Activated T-helper 2 cell treated with anti-CD3 and anti-CD28 coated beads, Interferon-gamma antibody, Interleukin-2, Interleukin-4, amounts not matched to agents 10 μg/mL and 5 μg/mL and 100 μg/mL, durations not matched to agents 14 hours and 24 hours and 36 hours (primary cell): ENCODE measurements at regions not wholly inside any gene's neighbourhood (a gene's known extent, or its start where the extent isn't known, plus 50 kb on each side); places are given as distances from the start of the nearest gene placed in this dataset.

ENCODE experiments used
- DNase-seq: peaks from one replicate; pipeline ENCODE4 v3.0.0; 2021; ENCODE audit warnings: low spot score
- H3K27ac Mint-ChIP-seq: one replicate; pipeline ENCODE4 v1.8.0; 2021; ENCODE audit warnings: mixed read lengths
- H3K27me3 Mint-ChIP-seq: one replicate; pipeline ENCODE4 v1.8.0; 2021; ENCODE audit warnings: low read depth, mixed read lengths
- H3K36me3 Mint-ChIP-seq: one replicate; pipeline ENCODE4 v1.8.0; 2021; ENCODE audit warnings: low read depth, mixed read lengths
- H3K4me1 Mint-ChIP-seq: one replicate; pipeline ENCODE4 v1.8.0; 2021; ENCODE audit warnings: low read depth, mixed read lengths
- H3K4me3 Mint-ChIP-seq: one replicate; pipeline ENCODE4 v1.8.0; 2021; ENCODE audit warnings: low read depth, mild to moderate bottlenecking, moderate library complexity, mixed read lengths
- H3K9me3 Mint-ChIP-seq: one replicate; pipeline ENCODE4 v1.8.0; 2021; ENCODE audit warnings: mixed read lengths
- intact Hi-C: fragments of 100-400 bp; cut with micrococcal nuclease; formaldehyde crosslinking; loops from one replicate; pipeline ENCODE4 v1.15.1; 2023

- Mint-ChIP-seq H3K27ac (no peak overlapping the region), H3K36me3 (no peaks in the 10 kb centered on the region), H3K4me3 (no peak overlapping the region), H3K4me1 (no peaks in the 10 kb centered on the region), H3K9me3 (no peaks in the 10 kb centered on the region), H3K27me3 (peaks cover 10% of the 10 kb centered on the region)
- intact Hi-C loops: no loop called here
- no peak for DNase-seq
Measured at GRCh38 chr18:24584813-24585212, 124.4 kb downstream of the HRH4 start.

DNA sequence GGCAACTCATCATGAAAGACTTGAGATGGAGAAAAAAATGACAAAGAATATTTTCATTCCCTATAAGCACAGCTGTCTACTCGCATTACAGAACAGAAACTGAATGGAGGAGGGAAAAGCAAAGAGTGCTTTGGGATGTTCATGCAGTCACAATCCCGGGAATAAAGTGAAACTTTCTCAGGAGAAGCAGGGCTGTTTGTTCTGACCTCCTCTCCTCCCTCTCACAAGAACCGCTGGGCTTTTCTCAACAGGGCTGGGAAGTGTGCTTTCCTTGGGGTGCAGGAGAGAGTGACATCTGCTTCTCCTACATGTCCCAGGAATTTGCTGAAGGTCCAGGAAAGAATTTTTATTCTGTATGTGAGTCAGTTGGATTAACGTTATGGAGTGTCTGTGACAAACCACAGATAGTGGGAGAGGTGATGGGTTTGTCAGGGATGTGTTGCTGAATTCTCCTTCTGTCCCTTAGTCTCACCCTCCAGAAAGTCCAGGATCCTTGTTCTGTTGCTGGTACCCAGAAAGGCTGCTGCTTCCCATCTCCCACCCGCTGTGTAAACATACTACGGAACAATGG lies 125.6 kb downstream of the HRH4 start:
- no peak overlapping the region for H3K4me3 Mint-ChIP-seq
- H3K27me3 Mint-ChIP-seq: peaks cover 10% of the 10 kb centered on the region
- no peak for DNase-seq

DNA sequence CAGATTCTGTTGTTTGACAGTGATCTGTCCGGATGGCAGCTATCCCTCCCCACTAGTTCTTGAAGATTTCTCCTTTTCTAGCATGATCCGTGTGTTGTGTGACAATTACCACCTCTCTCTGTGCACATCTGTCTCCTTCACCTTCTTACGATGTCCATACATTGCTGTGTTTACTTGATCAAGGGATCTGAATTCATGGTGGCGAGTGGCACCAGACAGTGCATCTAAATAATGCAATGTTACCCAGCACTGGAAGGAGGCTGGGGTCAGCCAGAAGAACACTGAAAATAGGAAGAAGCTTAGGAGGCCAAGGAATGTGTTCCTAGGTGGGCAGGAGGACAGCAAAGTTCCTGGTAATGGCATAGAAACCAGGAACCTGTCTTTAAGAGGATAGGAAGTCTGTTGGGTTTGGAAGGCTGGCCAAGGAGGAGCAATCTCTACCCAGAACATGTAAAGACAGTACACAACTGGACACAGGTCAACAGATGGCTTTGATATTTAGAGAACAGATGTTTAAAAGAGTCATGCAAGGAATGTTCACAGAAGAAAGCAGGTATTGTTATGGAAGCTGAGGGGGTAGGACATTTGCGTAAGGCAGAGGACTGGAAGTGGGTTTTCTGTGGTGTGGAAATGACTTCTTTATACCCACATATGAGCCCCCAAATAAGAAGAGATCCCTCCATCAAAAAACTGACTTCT lies 126.4 kb downstream of the HRH4 start:
- intact Hi-C loops: no loop called here
- no peak overlapping the region for H3K4me3 Mint-ChIP-seq
- no peaks in the 10 kb centered on the region for H3K36me3 Mint-ChIP-seq
- no peaks in the 10 kb centered on the region for H3K4me1 Mint-ChIP-seq
- H3K27ac Mint-ChIP-seq: no peak overlapping the region
- no peaks in the 10 kb centered on the region for H3K9me3 Mint-ChIP-seq
- no peak for DNase-seq
- peaks cover 10% of the 10 kb centered on the region for H3K27me3 Mint-ChIP-seq

More for the DNA sequence above, 125.6 kb downstream of the HRH4 start:
- Mint-ChIP-seq H3K36me3 (no peaks in the 10 kb centered on the region), H3K4me1 (no peaks in the 10 kb centered on the region), H3K27ac (no peak overlapping the region), H3K9me3 (no peaks in the 10 kb centered on the region)
- intact Hi-C loops: no loop called here

- no peak overlapping the region for H3K27ac Mint-ChIP-seq
- peaks cover 10% of the 10 kb centered on the region for H3K27me3 Mint-ChIP-seq
- no peaks in the 10 kb centered on the region for H3K36me3 Mint-ChIP-seq
- intact Hi-C loops: no loop called here
- H3K4me1 Mint-ChIP-seq: no peaks in the 10 kb centered on the region
- no peak for DNase-seq
- H3K4me3 Mint-ChIP-seq: no peak overlapping the region
- H3K9me3 Mint-ChIP-seq: no peaks in the 10 kb centered on the region
Measured at GRCh38 chr18:24588440-24588839, 128.0 kb downstream of the HRH4 start.

DNA sequence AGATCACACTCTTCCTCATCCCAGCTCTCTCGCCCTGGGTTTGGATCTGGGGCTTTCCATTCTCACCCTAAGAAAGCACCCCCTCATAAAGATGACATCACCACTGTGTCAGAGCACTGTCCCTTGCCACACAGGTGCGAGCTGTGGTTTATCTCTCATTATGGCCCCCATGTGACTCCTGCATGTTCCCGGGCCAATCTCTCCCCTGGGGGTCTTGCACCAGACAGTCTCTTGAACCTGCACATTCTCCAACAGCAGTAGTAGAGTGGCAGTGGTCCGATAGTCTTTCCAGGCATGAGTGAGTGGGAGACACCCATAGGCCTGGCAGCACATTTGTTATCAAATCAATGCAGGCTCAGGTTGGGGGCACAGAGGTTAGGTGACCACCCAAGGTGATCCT lies 130.5 kb downstream of the HRH4 start:
- Mint-ChIP-seq H3K27ac (no peak overlapping the region), H3K36me3 (no peaks in the 10 kb centered on the region), H3K9me3 (no peaks in the 10 kb centered on the region), H3K4me1 (no peaks in the 10 kb centered on the region), H3K4me3 (no peak overlapping the region), H3K27me3 (peaks cover 3% of the 10 kb centered on the region)
- DNase-seq: no peak
- intact Hi-C loops: no loop called here

- DNase-seq: no peak
- peaks cover 5% of the 10 kb centered on the region for H3K27me3 Mint-ChIP-seq
- no peaks in the 10 kb centered on the region for H3K9me3 Mint-ChIP-seq
- no peak overlapping the region for H3K27ac Mint-ChIP-seq
- no peak overlapping the region for H3K4me3 Mint-ChIP-seq
- no peaks in the 10 kb centered on the region for H3K36me3 Mint-ChIP-seq
- intact Hi-C loops: no loop called here
- H3K4me1 Mint-ChIP-seq: no peaks in the 10 kb centered on the region
Measured at GRCh38 chr18:24593401-24593800, 133.0 kb downstream of the HRH4 start.

- H3K27me3 Mint-ChIP-seq: peaks cover 9% of the 10 kb centered on the region
- intact Hi-C loops: no loop called here
Measured at GRCh38 chr18:24593886-24594285, 133.4 kb downstream of the HRH4 start.

GRCh38 chr18:24595561-24596031 lies 135.2 kb downstream of the HRH4 start:
- H3K36me3 Mint-ChIP-seq: no peaks in the 10 kb centered on the region
- H3K4me3 Mint-ChIP-seq: no peak overlapping the region
- intact Hi-C loops: no loop called here
- no peaks in the 10 kb centered on the region for H3K4me1 Mint-ChIP-seq
- DNase-seq: no peak
- peaks cover 9% of the 10 kb centered on the region for H3K27me3 Mint-ChIP-seq
- H3K9me3 Mint-ChIP-seq: no peaks in the 10 kb centered on the region
- H3K27ac Mint-ChIP-seq: no peak overlapping the region

More at GRCh38 chr18:24593886-24594285, 133.4 kb downstream of the HRH4 start:
- Mint-ChIP-seq H3K4me3 (no peak overlapping the region), H3K27ac (no peak overlapping the region), H3K36me3 (no peaks in the 10 kb centered on the region), H3K4me1 (no peaks in the 10 kb centered on the region), H3K9me3 (no peaks in the 10 kb centered on the region)
- DNase-seq: no peak

GRCh38 chr18:24600076-24600654 lies 139.7 kb downstream of the HRH4 start:
- Mint-ChIP-seq H3K27ac (no peak overlapping the region), H3K4me1 (no peaks in the 10 kb centered on the region), H3K36me3 (no peaks in the 10 kb centered on the region), H3K27me3 (peaks cover 14% of the 10 kb centered on the region), H3K9me3 (no peaks in the 10 kb centered on the region), H3K4me3 (no peak overlapping the region)
- intact Hi-C loops: loop anchor here (1.0 to 10.0 kb wide), 2 partner anchors 75 to 126 kb away; no protein-coding TSS in a partner anchor
- no peak for DNase-seq

GRCh38 chr18:24601585-24601984 lies 141.1 kb downstream of the HRH4 start:
- Mint-ChIP-seq H3K9me3 (no peaks in the 10 kb centered on the region), H3K27ac (no peak overlapping the region), H3K36me3 (no peaks in the 10 kb centered on the region), H3K27me3 (peaks cover 14% of the 10 kb centered on the region), H3K4me1 (no peaks in the 10 kb centered on the region), H3K4me3 (no peak overlapping the region)
- intact Hi-C loops: loop anchor here (10.0 kb wide), 1 partner anchor 73 kb away; no protein-coding TSS in a partner anchor
- no peak for DNase-seq

DNA sequence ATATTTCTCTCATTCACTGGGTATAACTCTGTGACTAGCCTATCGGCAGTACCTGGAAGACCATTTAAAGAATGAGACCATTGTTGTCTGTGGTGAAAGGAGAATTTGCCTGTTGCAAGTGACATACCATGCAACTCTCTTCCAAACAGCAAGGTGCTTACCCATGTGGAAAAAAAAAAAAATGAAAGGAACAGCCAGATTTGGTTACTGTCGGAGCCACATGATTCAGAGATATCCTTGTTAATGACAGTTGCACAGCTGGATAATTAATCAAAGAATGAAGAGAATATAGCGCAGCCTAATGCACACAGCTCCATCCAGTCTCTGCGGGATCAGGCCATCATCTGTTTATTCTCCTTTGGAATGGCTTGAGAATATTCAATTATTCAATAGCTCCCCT lies 141.8 kb downstream of the HRH4 start:
- no peaks in the 10 kb centered on the region for H3K9me3 Mint-ChIP-seq
- intact Hi-C loops: loop anchor here (10.0 kb wide), 1 partner anchor 73 kb away; no protein-coding TSS in a partner anchor
- no peak overlapping the region for H3K4me3 Mint-ChIP-seq
- H3K36me3 Mint-ChIP-seq: no peaks in the 10 kb centered on the region
- peaks cover 14% of the 10 kb centered on the region for H3K27me3 Mint-ChIP-seq
- no peak overlapping the region for H3K27ac Mint-ChIP-seq
- DNase-seq: no peak
- no peaks in the 10 kb centered on the region for H3K4me1 Mint-ChIP-seq

DNA sequence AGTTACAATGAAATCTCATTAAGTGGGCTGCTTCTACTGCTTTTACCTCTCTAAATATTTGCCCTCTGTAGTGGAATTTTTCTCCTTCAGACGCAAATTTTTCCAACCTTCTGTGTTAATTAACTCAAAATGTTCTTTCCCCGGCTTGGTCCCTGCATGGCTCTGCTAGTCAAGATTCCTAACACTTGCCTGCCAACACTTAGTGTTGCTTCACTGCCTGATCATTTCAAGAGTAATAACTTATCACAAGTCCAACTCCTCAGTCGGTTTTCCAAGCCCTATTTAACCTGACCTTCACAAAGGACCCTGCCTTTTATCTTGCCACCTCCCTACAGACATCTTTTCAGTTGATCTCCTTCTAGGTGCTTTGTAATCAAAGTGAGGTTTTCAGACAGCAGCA lies 142.7 kb downstream of the HRH4 start:
- peaks cover 12% of the 10 kb centered on the region for H3K27me3 Mint-ChIP-seq
- H3K4me1 Mint-ChIP-seq: no peaks in the 10 kb centered on the region
- intact Hi-C loops: loop anchor here (10.0 kb wide), 1 partner anchor 72 kb away; no protein-coding TSS in a partner anchor
- H3K27ac Mint-ChIP-seq: no peak overlapping the region
- H3K4me3 Mint-ChIP-seq: no peak overlapping the region
- no peaks in the 10 kb centered on the region for H3K9me3 Mint-ChIP-seq
- H3K36me3 Mint-ChIP-seq: no peaks in the 10 kb centered on the region
- no peak for DNase-seq

DNA sequence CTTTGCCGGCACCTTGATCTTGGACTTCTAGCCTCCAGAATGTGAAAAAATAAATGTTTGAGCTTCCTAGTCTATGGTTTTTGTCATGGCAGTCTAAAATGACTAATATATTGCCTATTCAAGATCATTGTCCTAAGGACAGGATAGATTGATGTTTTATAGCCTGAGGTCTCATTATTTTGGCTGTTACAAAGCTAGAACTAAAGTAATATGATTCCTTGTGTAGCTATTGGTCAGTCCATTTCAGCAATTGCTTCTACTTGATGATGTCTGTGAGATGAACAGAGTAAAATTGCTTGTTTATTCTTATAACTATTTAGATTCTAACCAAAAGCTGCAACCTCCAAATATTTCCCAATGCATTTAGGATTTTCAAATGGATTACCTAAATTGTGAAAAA lies 145.0 kb downstream of the HRH4 start:
- Mint-ChIP-seq H3K27ac (no peak overlapping the region), H3K36me3 (no peaks in the 10 kb centered on the region), H3K9me3 (no peaks in the 10 kb centered on the region), H3K4me1 (no peaks in the 10 kb centered on the region), H3K27me3 (peaks cover 6% of the 10 kb centered on the region), H3K4me3 (no peak overlapping the region)
- no peak for DNase-seq
- intact Hi-C loops: loop anchor here (10.0 kb wide), 1 partner anchor 69 kb away; no protein-coding TSS in a partner anchor
